ENCODE measurements at regions not wholly inside any gene's neighbourhood (a gene's known extent, or its start where the extent isn't known, plus 50 kb on each side); places are given as distances from the start of the nearest gene placed in this dataset.
"Not testable (repeated sequence)": the region's sequence is repeated elsewhere in the genome, so short reads cannot be mapped to it uniquely, and the experiment has no call there.

GRCh38 chr16:35572186-35572585 lies 2112.8 kb downstream of the TP53TG3F start:
- H3K27ac ChIP-seq (ENCODE audit: low read depth in 1 of 2, low read length in 1 of 2) = no peak overlapping the region
- no peak overlapping the region for H3K4me3 ChIP-seq (ENCODE audit: low read length in 2 of 2)
- WGBS = 64% methylated on average over 3 of the region's 3 CpGs
- H3K9me3 ChIP-seq (ENCODE audit: control insufficient read depth in 2 of 2, insufficient read depth in 1 of 2, low read length in 1 of 2) = peaks cover 8 to 45% of the 10 kb centered on the region in 2 donors
- H3K4me1 ChIP-seq (ENCODE audit: control insufficient read depth in 2 of 2, insufficient read depth in 2 of 2, low read length in 2 of 2) = no peaks in the 10 kb centered on the region
- no peaks in the 10 kb centered on the region for H3K27me3 ChIP-seq (ENCODE audit: control insufficient read depth in 2 of 2, insufficient read depth in 1 of 2, low read length in 1 of 2)
- H3K36me3 ChIP-seq (ENCODE audit: control insufficient read depth in 2 of 2, insufficient read depth in 2 of 2, low read length in 1 of 2) = no peaks in the 10 kb centered on the region
- DNase-seq (ENCODE audit: low read depth in 6 of 9, low spot score in 9 of 9) = no peak

DNA sequence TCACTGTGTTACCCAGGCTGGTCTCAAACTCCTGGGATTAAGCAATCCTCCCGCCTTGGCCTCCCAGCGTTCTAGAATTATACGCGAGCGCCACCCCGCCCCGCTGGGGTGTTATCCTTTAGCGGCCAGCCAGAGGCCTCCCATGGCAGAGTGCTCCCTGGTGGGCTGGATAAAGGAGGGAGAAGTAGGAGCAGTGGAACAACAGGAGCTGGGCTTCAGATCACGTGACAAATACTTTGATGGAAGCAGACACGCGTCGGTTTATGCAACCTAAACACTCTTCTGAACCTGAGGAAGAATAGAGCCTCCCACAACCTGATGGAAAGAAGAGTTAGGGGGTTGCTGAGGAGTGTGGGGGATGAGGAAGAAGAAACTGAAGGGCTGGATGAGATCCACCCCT lies 2114.0 kb downstream of the TP53TG3F start:
- Histone ChIP-seq H3K27ac (ENCODE audit: low read depth in 1 of 2, low read length in 1 of 2) (no peak overlapping the region), H3K27me3 (ENCODE audit: control insufficient read depth in 2 of 2, insufficient read depth in 1 of 2, low read length in 1 of 2) (no peaks in the 10 kb centered on the region), H3K36me3 (ENCODE audit: control insufficient read depth in 2 of 2, insufficient read depth in 2 of 2, low read length in 1 of 2) (no peaks in the 10 kb centered on the region), H3K4me3 (ENCODE audit: low read length in 2 of 2) (no peak overlapping the region), H3K4me1 (ENCODE audit: control insufficient read depth in 2 of 2, insufficient read depth in 2 of 2, low read length in 2 of 2) (no peaks in the 10 kb centered on the region), H3K9me3 (ENCODE audit: control insufficient read depth in 2 of 2, insufficient read depth in 1 of 2, low read length in 1 of 2) (peaks cover 8 to 50% of the 10 kb centered on the region in 2 donors)
- DNase-seq (ENCODE audit: low read depth in 6 of 9, low spot score in 9 of 9) = no peak
- WGBS = 80% methylated on average over 12 of the region's 12 CpGs

- no peak for DNase-seq (ENCODE audit: low read depth in 6 of 9, low spot score in 9 of 9)
- no peaks in the 10 kb centered on the region for H3K4me1 ChIP-seq (ENCODE audit: control insufficient read depth in 2 of 2, insufficient read depth in 2 of 2, low read length in 2 of 2)
- H3K9me3 ChIP-seq (ENCODE audit: control insufficient read depth in 2 of 2, insufficient read depth in 1 of 2, low read length in 1 of 2) = peaks cover 8 to 51% of the 10 kb centered on the region in 2 donors
- H3K36me3 ChIP-seq (ENCODE audit: control insufficient read depth in 2 of 2, insufficient read depth in 2 of 2, low read length in 1 of 2) = no peaks in the 10 kb centered on the region
- 70% methylated on average over 29 of the region's 29 CpGs for WGBS
- H3K27me3 ChIP-seq (ENCODE audit: control insufficient read depth in 2 of 2, insufficient read depth in 1 of 2, low read length in 1 of 2) = no peaks in the 10 kb centered on the region
- H3K27ac ChIP-seq (ENCODE audit: low read depth in 1 of 2, low read length in 1 of 2) = no peak overlapping the region
- H3K4me3 ChIP-seq (ENCODE audit: low read length in 2 of 2) = no peak overlapping the region
Observed at GRCh38 chr16:35574011-35574410, 2114.6 kb downstream of the TP53TG3F start.

- Histone ChIP-seq H3K9me3 (ENCODE audit: control insufficient read depth in 2 of 2, insufficient read depth in 1 of 2, low read length in 1 of 2) (peaks cover 6 to 46% of the 10 kb centered on the region in 2 donors), H3K36me3 (ENCODE audit: control insufficient read depth in 2 of 2, insufficient read depth in 2 of 2, low read length in 1 of 2) (no peaks in the 10 kb centered on the region), H3K27ac (ENCODE audit: low read depth in 1 of 2, low read length in 1 of 2) (no peak overlapping the region), H3K4me3 (ENCODE audit: low read length in 2 of 2) (no peak overlapping the region), H3K4me1 (ENCODE audit: control insufficient read depth in 2 of 2, insufficient read depth in 2 of 2, low read length in 2 of 2) (no peaks in the 10 kb centered on the region), H3K27me3 (ENCODE audit: control insufficient read depth in 2 of 2, insufficient read depth in 1 of 2, low read length in 1 of 2) (no peaks in the 10 kb centered on the region)
- DNase-seq (ENCODE audit: low read depth in 6 of 9, low spot score in 9 of 9) = no peak
- 71% methylated on average over 60 of the region's 60 CpGs for WGBS
Observed at GRCh38 chr16:35574454-35575431, 2115.3 kb downstream of the TP53TG3F start.

- WGBS = 81% methylated on average over 17 of the region's 17 CpGs
- no peak for DNase-seq (ENCODE audit: low read depth in 6 of 9, low spot score in 9 of 9)
- H3K27ac ChIP-seq (ENCODE audit: low read depth in 1 of 2, low read length in 1 of 2) = no peak overlapping the region
- H3K4me3 ChIP-seq (ENCODE audit: low read length in 2 of 2) = no peak overlapping the region
- H3K4me1 ChIP-seq (ENCODE audit: control insufficient read depth in 2 of 2, insufficient read depth in 2 of 2, low read length in 2 of 2) = no peaks in the 10 kb centered on the region
- peaks cover 6 to 49% of the 10 kb centered on the region in 2 donors for H3K9me3 ChIP-seq (ENCODE audit: control insufficient read depth in 2 of 2, insufficient read depth in 1 of 2, low read length in 1 of 2)
- no peaks in the 10 kb centered on the region for H3K36me3 ChIP-seq (ENCODE audit: control insufficient read depth in 2 of 2, insufficient read depth in 2 of 2, low read length in 1 of 2)
- no peaks in the 10 kb centered on the region for H3K27me3 ChIP-seq (ENCODE audit: control insufficient read depth in 2 of 2, insufficient read depth in 1 of 2, low read length in 1 of 2)
Observed at GRCh38 chr16:35575432-35575821, 2116.0 kb downstream of the TP53TG3F start.

GRCh38 chr16:35585411-35585810 lies 2126.0 kb downstream of the TP53TG3F start:
- WGBS = 36% methylated on average over 1 of the region's 1 CpG
- DNase-seq (ENCODE audit: low read depth in 6 of 9, low spot score in 9 of 9) = no peak
- Histone ChIP-seq H3K4me3 (ENCODE audit: low read length in 2 of 2) (no peak overlapping the region), H3K4me1 (ENCODE audit: control insufficient read depth in 2 of 2, insufficient read depth in 2 of 2, low read length in 2 of 2) (no peaks in the 10 kb centered on the region), H3K36me3 (ENCODE audit: control insufficient read depth in 2 of 2, insufficient read depth in 2 of 2, low read length in 1 of 2) (no peaks in the 10 kb centered on the region), H3K9me3 (ENCODE audit: control insufficient read depth in 2 of 2, insufficient read depth in 1 of 2, low read length in 1 of 2) (peaks cover 0 to 5% of the 10 kb centered on the region in 2 donors), H3K27ac (ENCODE audit: low read depth in 1 of 2, low read length in 1 of 2) (no peak overlapping the region), H3K27me3 (ENCODE audit: control insufficient read depth in 2 of 2, insufficient read depth in 1 of 2, low read length in 1 of 2) (no peaks in the 10 kb centered on the region)

DNA sequence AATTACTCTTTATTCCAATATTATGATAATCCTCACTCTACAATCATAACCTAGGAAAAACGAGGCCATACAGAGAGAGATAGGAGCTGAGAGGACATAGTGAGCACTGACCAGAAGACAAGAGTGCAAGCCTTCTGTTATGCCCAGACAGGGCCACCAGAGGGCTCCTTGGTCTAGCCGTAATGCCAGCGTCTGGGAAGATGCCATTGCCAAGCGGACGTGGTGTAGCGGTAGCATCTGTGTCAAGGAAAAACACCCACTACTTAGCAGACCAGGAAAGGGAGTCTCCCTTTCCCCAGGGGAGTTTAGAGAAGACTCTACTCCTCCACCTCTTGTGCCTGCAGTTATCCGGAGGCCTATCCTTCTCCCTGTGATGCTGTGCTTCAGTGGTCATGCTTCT lies 2131.5 kb downstream of the TP53TG3F start:
- not testable (repeated sequence) for H3K36me3 ChIP-seq (ENCODE audit: control insufficient read depth in 2 of 2, insufficient read depth in 2 of 2, low read length in 1 of 2); H3K27ac ChIP-seq (ENCODE audit: low read depth in 1 of 2, low read length in 1 of 2); H3K27me3 ChIP-seq (ENCODE audit: control insufficient read depth in 2 of 2, insufficient read depth in 1 of 2, low read length in 1 of 2); H3K4me1 ChIP-seq (ENCODE audit: control insufficient read depth in 2 of 2, insufficient read depth in 2 of 2, low read length in 2 of 2); DNase-seq (ENCODE audit: low read depth in 6 of 9, low spot score in 9 of 9); H3K4me3 ChIP-seq (ENCODE audit: low read length in 2 of 2)
- WGBS = 77% methylated on average over 7 of the region's 7 CpGs
- H3K9me3 ChIP-seq (ENCODE audit: control insufficient read depth in 2 of 2, insufficient read depth in 1 of 2, low read length in 1 of 2) = peaks cover 2 to 15% of the 10 kb centered on the region in 2 donors

DNA sequence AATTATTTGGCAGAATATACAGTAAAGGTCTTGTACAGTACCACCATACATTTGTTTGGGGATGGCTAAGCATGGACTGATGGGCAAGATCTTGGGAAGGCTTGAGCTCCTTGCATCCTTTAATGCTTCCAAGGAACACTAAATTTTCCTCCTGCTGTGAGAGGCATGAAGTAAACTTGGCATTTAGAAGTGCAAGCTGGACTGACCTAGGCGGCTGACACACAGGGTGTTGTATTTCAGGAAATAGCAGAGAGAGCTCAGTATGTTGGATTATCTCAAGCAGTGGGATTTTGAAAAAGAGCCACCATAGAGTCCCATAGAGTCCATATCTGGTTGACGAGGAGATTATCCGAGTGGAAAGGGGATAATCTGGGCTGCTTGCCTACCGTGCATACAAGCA lies 2137.1 kb downstream of the TP53TG3F start:
- DNase-seq (ENCODE audit: low read depth in 6 of 9, low spot score in 9 of 9) = no peak
- no peaks in the 10 kb centered on the region for H3K36me3 ChIP-seq (ENCODE audit: control insufficient read depth in 2 of 2, insufficient read depth in 2 of 2, low read length in 1 of 2)
- H3K27me3 ChIP-seq (ENCODE audit: control insufficient read depth in 2 of 2, insufficient read depth in 1 of 2, low read length in 1 of 2) = no peaks in the 10 kb centered on the region
- H3K27ac ChIP-seq (ENCODE audit: low read depth in 1 of 2, low read length in 1 of 2) = no peak overlapping the region
- 91% methylated on average over 4 of the region's 4 CpGs for WGBS
- no peak overlapping the region for H3K4me3 ChIP-seq (ENCODE audit: low read length in 2 of 2)
- H3K9me3 ChIP-seq (ENCODE audit: control insufficient read depth in 2 of 2, insufficient read depth in 1 of 2, low read length in 1 of 2) = peaks cover 5 to 20% of the 10 kb centered on the region in 2 donors
- no peaks in the 10 kb centered on the region for H3K4me1 ChIP-seq (ENCODE audit: control insufficient read depth in 2 of 2, insufficient read depth in 2 of 2, low read length in 2 of 2)

DNA sequence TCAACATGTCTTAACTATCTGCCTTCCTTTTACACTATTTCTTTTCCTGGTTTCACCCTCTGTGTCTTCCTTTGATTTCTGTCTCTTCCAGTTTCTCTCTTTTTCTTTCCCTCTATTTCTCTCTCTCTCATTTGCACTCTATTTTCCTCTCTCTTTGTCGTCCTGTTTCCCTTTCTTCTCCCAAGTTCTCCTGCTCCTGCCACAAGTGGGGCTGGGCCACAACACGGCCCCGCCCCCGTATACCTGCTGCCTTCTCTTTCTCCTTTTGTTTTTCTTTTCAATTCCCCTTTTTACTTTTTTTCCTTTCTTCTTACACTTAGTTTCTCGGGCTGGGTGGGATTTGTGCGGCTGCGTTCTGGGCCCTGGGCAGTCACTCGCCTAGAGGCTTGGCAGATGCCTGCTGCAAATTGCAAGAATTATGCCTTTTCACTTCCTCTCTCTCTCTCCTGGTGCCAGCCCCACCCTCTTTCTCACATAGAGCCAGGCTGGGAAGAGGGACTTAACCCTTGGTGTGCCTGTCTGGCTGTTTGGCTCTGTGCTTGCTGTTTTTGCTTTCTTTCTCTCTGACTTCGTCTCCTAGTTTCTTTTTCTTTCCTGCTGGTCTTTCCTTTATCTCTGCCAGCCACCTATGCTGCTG lies 2139.4 kb downstream of the TP53TG3F start:
- peaks cover 3 to 12% of the 10 kb centered on the region in 2 donors for H3K9me3 ChIP-seq (ENCODE audit: control insufficient read depth in 2 of 2, insufficient read depth in 1 of 2, low read length in 1 of 2)
- H3K4me3 ChIP-seq (ENCODE audit: low read length in 2 of 2) = no peak overlapping the region
- WGBS = 81% methylated on average over 9 of the region's 9 CpGs

More for the DNA sequence above, 2139.4 kb downstream of the TP53TG3F start:
- Histone ChIP-seq H3K27me3 (ENCODE audit: control insufficient read depth in 2 of 2, insufficient read depth in 1 of 2, low read length in 1 of 2) (no peaks in the 10 kb centered on the region), H3K36me3 (ENCODE audit: control insufficient read depth in 2 of 2, insufficient read depth in 2 of 2, low read length in 1 of 2) (no peaks in the 10 kb centered on the region), H3K27ac (ENCODE audit: low read depth in 1 of 2, low read length in 1 of 2) (no peak overlapping the region), H3K4me1 (ENCODE audit: control insufficient read depth in 2 of 2, insufficient read depth in 2 of 2, low read length in 2 of 2) (no peaks in the 10 kb centered on the region)
- DNase-seq (ENCODE audit: low read depth in 6 of 9, low spot score in 9 of 9) = no peak
